ENCODE measurements at regions not wholly inside any gene's neighbourhood (a gene's known extent, or its start where the extent isn't known, plus 50 kb on each side); places are given as distances from the start of the nearest gene placed in this dataset.

DNA sequence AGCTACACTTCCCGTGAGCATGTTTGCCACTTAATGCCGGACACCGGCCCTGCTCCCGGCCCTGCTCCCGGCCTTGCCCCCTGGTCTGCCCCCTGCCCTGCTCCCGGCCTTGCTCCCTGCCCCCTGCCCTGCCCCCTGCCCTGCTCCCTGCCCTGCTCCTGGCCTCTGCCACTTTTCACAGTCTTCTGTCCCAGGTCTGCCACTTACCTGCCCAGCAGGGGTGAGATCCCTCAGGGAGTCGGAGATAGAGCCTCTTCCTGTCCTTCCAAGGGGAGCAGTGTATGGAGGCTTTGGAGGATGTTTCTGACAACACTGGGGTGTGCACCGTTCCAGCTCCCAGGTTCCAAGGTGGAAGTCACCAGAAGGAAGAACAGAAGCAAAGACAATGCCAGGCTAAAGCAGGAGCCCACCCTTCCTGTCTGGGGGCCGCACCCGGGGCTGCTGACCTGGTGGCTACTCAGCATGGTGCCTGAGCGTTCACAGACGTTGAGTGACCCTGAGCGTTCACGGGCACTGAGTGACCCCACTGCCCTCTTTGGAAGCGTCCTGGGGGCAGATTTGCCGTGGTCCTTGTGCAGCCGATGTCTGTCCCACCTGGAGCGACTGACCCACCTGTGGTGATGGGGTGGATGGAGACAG is 199.8 kb downstream of the DLL1 start (continued):
- TF ChIP-seq ZNF462 (CRISPR knock-in tag; IDR thresholded peaks at IDR 0.05) = no peak
- TF ChIP-seq EZH2 (IDR thresholded peaks at IDR 0.05; ENCODE audit: low read depth, unreplicated experiment) = no peak
- TF ChIP-seq EZH2phosphoT487 (IDR thresholded peaks at IDR 0.05; ENCODE audit: unreplicated experiment) = no peak
- TF ChIP-seq ETS1 (IDR thresholded peaks at IDR 0.05) = no peak
- TF ChIP-seq STAT1 (IDR thresholded peaks at IDR 0.05; ENCODE audit: unreplicated experiment) = no peak
- no peak for TF ChIP-seq CREB1 (CRISPR knock-in tag; IDR thresholded peaks at IDR 0.05; ENCODE audit: low read depth)
- TF ChIP-seq, protein P1, sequence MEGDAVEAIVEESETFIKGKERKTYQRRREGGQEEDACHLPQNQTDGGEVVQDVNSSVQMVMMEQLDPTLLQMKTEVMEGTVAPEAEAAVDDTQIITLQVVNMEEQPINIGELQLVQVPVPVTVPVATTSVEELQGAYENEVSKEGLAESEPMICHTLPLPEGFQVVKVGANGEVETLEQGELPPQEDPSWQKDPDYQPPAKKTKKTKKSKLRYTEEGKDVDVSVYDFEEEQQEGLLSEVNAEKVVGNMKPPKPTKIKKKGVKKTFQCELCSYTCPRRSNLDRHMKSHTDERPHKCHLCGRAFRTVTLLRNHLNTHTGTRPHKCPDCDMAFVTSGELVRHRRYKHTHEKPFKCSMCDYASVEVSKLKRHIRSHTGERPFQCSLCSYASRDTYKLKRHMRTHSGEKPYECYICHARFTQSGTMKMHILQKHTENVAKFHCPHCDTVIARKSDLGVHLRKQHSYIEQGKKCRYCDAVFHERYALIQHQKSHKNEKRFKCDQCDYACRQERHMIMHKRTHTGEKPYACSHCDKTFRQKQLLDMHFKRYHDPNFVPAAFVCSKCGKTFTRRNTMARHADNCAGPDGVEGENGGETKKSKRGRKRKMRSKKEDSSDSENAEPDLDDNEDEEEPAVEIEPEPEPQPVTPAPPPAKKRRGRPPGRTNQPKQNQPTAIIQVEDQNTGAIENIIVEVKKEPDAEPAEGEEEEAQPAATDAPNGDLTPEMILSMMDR (conservative IDR thresholded peaks at IDR 0.05; ENCODE audit: low read depth in 2 of 2) = no peak

Measured in GM23338 (cell line).